ENCODE measurements at regions not wholly inside any gene's neighbourhood (a gene's known extent, or its start where the extent isn't known, plus 50 kb on each side); places are given as distances from the start of the nearest gene placed in this dataset.

DNA sequence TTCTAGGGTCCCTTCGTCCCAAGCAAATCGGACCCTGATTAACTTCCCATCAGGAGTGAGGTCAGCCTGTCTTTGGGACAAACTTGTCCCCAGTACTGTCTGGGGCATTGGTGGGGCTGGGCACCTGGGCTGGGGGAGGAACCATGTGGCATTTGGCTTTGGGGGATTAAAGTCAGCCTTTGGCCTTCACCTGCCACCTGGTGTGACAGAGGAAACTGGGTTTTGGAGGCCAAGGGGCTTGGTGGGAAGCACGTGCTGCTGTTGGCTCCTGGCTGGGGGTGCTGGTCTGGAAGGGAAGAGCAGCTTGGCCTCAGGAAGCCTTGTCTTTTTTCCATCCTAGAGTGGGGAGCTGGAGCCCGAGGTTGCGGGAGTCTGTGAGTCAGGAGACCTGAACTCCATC is 78.4 kb upstream of the NECTIN1 start:
- no peak overlapping the region for H2AFZ ChIP-seq (ENCODE audit: low read length)
- H3K9ac ChIP-seq (ENCODE audit: low read depth, low read length, poor library complexity, severe bottlenecking) = no peak overlapping the region
- H3K36me3 ChIP-seq (ENCODE audit: insufficient read depth, low read length) = no peaks in the 10 kb centered on the region
- H3K4me1 ChIP-seq (ENCODE audit: insufficient read depth, low read length, poor library complexity, severe bottlenecking) = no peaks in the 10 kb centered on the region
- H3K4me3 ChIP-seq (ENCODE audit: low read length, poor library complexity, severe bottlenecking) = no peak overlapping the region
- no peak overlapping the region for H3K4me2 ChIP-seq (ENCODE audit: low read depth, low read length, poor library complexity, severe bottlenecking)
- no peaks in the 10 kb centered on the region for H3K79me2 ChIP-seq (ENCODE audit: insufficient read depth, low read length)
- no peaks in the 10 kb centered on the region for H3K9me2 ChIP-seq (replicated peaks; ENCODE audit: low read depth, low read length)
- no peaks in the 10 kb centered on the region for H3K9me3 ChIP-seq (ENCODE audit: insufficient read depth, low read depth, low read length)
- no peaks in the 10 kb centered on the region for H4K20me1 ChIP-seq (ENCODE audit: insufficient read depth, low read length, poor library complexity, severe bottlenecking)
- TF ChIP-seq EZH2phosphoT487 (IDR thresholded peaks at IDR 0.05; ENCODE audit: borderline replicate concordance) = no peak
- TF ChIP-seq, protein P1, sequence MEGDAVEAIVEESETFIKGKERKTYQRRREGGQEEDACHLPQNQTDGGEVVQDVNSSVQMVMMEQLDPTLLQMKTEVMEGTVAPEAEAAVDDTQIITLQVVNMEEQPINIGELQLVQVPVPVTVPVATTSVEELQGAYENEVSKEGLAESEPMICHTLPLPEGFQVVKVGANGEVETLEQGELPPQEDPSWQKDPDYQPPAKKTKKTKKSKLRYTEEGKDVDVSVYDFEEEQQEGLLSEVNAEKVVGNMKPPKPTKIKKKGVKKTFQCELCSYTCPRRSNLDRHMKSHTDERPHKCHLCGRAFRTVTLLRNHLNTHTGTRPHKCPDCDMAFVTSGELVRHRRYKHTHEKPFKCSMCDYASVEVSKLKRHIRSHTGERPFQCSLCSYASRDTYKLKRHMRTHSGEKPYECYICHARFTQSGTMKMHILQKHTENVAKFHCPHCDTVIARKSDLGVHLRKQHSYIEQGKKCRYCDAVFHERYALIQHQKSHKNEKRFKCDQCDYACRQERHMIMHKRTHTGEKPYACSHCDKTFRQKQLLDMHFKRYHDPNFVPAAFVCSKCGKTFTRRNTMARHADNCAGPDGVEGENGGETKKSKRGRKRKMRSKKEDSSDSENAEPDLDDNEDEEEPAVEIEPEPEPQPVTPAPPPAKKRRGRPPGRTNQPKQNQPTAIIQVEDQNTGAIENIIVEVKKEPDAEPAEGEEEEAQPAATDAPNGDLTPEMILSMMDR (conservative IDR thresholded peaks at IDR 0.05; ENCODE audit: low read length) = no peak
- no peaks in the 10 kb centered on the region for H3F3A ChIP-seq (ENCODE audit: low read depth)
- H3K27me3 ChIP-seq (ENCODE audit: insufficient read depth, low read length, poor library complexity, severe bottlenecking) = no peaks in the 10 kb centered on the region

DNA sequence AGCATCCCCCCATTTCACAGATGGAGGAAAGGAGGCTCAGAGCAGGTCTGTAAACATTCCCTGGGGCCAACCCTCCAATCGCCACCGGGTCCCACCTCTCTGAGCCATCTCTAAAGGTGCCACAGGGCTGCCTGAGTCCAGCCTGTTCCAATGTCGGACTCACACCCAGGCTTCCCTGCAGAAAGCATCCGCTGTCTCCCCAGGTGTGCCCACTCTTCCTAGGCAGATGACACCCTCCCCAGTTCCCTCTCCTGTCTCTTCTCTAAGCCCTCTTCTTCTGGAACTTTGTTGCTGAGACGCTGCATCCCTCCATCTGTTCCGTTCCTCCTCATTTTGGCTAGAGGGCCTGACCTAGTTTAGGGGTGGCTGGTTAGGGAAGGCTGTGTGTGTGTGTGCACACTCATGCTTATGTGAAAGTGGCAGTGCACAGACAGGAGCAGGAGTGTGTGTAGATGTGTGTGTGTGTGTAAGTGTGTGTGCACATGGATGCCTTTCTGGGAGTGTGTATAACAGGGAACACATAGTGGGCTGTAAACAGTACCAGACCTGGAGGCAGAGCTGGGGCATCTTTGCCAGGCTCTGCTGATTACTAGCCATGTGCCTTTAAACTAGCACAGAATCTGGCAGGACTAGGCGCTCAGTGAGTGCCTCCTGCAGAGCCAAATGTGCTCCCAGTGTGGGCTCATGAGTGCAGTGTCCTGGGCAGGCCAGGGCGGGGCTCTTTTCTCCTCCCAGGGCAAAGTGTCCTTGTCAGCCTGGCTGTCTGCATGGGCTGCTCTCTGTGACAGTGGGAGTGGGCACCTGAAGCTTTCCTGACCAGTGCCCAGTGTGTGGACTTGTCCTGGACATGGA is 77.3 kb upstream of the NECTIN1 start:
- Histone ChIP-seq H3K9me3 (ENCODE audit: insufficient read depth, low read depth, low read length) (no peaks in the 10 kb centered on the region), H3F3A (ENCODE audit: low read depth) (no peaks in the 10 kb centered on the region), H3K4me2 (ENCODE audit: low read depth, low read length, poor library complexity, severe bottlenecking) (no peak overlapping the region), H3K9me2 (replicated peaks; ENCODE audit: low read depth, low read length) (no peaks in the 10 kb centered on the region), H3K79me2 (ENCODE audit: insufficient read depth, low read length) (no peaks in the 10 kb centered on the region), H3K4me1 (ENCODE audit: insufficient read depth, low read length, poor library complexity, severe bottlenecking) (no peaks in the 10 kb centered on the region), H3K27me3 (ENCODE audit: insufficient read depth, low read length, poor library complexity, severe bottlenecking) (no peaks in the 10 kb centered on the region), H3K9ac (ENCODE audit: low read depth, low read length, poor library complexity, severe bottlenecking) (no peak overlapping the region), H3K4me3 (ENCODE audit: low read length, poor library complexity, severe bottlenecking) (no peak overlapping the region), H4K20me1 (ENCODE audit: insufficient read depth, low read length, poor library complexity, severe bottlenecking) (no peaks in the 10 kb centered on the region), H2AFZ (ENCODE audit: low read length) (no peak overlapping the region), H3K36me3 (ENCODE audit: insufficient read depth, low read length) (no peaks in the 10 kb centered on the region)
- TF ChIP-seq, protein P1 (conservative IDR thresholded peaks at IDR 0.05; ENCODE audit: low read length) = no peak
- no peak for TF ChIP-seq EZH2phosphoT487 (IDR thresholded peaks at IDR 0.05; ENCODE audit: borderline replicate concordance)

DNA sequence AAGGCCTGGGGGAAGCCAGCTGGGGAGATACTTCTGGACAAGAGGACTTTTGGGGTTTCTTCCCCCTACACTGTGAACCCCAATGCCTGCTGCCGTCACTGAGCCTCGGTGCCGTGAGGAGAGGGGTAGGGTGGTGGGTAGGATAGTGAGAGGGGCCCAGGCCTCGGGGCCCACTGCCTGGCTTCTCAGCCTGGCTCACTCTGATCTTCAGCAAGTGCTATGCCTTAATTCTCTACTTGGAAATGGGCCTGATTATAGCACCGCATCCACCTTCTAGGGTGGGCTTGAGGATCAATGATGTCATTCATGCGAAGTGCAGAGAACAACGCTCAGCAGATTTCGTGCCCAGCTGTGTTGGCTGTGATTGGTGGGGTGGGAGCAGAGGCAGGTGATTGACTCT is 76.7 kb upstream of the NECTIN1 start:
- Histone ChIP-seq H3K27me3 (ENCODE audit: insufficient read depth, low read length, poor library complexity, severe bottlenecking) (no peaks in the 10 kb centered on the region), H3K4me3 (ENCODE audit: low read length, poor library complexity, severe bottlenecking) (no peak overlapping the region), H3F3A (ENCODE audit: low read depth) (no peaks in the 10 kb centered on the region), H2AFZ (ENCODE audit: low read length) (no peak overlapping the region), H3K4me2 (ENCODE audit: low read depth, low read length, poor library complexity, severe bottlenecking) (no peak overlapping the region), H3K9ac (ENCODE audit: low read depth, low read length, poor library complexity, severe bottlenecking) (no peak overlapping the region), H3K79me2 (ENCODE audit: insufficient read depth, low read length) (no peaks in the 10 kb centered on the region), H3K4me1 (ENCODE audit: insufficient read depth, low read length, poor library complexity, severe bottlenecking) (no peaks in the 10 kb centered on the region), H3K36me3 (ENCODE audit: insufficient read depth, low read length) (no peaks in the 10 kb centered on the region), H4K20me1 (ENCODE audit: insufficient read depth, low read length, poor library complexity, severe bottlenecking) (no peaks in the 10 kb centered on the region), H3K9me2 (replicated peaks; ENCODE audit: low read depth, low read length) (no peaks in the 10 kb centered on the region), H3K9me3 (ENCODE audit: insufficient read depth, low read depth, low read length) (no peaks in the 10 kb centered on the region)
- TF ChIP-seq EZH2phosphoT487 (IDR thresholded peaks at IDR 0.05; ENCODE audit: borderline replicate concordance) = no peak
- TF ChIP-seq, protein P1 (conservative IDR thresholded peaks at IDR 0.05; ENCODE audit: low read length) = no peak

Data from Loucy (cell line).